GM18907 (cell line): ENCODE measurements at regions not wholly inside any gene's neighbourhood (a gene's known extent, or its start where the extent isn't known, plus 50 kb on each side); places are given as distances from the start of the nearest gene placed in this dataset.

Experiments
- ATAC-seq: cut with Tn5 transposase; IDR thresholded peaks from one replicate; pipeline ENCODE4 v1.9.1; 2021; ENCODE audit warnings: mild to moderate bottlenecking, moderate library complexity; ENCODE audit not compliant: unreplicated experiment

GRCh38 chr1:222046684-222047263, 304.9 kb upstream of the DUSP10 start:
- ATAC-seq: no peak

GRCh38 chr1:222045786-222046185, 303.9 kb upstream of the DUSP10 start:
- ATAC-seq: no peak

- ATAC-seq: no peak
These were observed 303.3 kb upstream of the DUSP10 start for GRCh38 chr1:222045236-222045635.

- ATAC-seq: no peak
These were observed 301.8 kb upstream of the DUSP10 start for GRCh38 chr1:222043444-222044292.

- no peak for ATAC-seq
These were observed 300.2 kb upstream of the DUSP10 start for GRCh38 chr1:222042120-222042519.

GRCh38 chr1:222040955-222041354, 299.1 kb upstream of the DUSP10 start:
- no peak for ATAC-seq

- no peak for ATAC-seq
These were observed 298.4 kb upstream of the DUSP10 start for GRCh38 chr1:222040121-222040805.

GRCh38 chr1:222038971-222039370, 297.1 kb upstream of the DUSP10 start:
- ATAC-seq: no peak

- ATAC-seq: no peak
These were observed 295.8 kb upstream of the DUSP10 start for GRCh38 chr1:222037720-222038119.

GRCh38 chr1:222034790-222035189, 292.9 kb upstream of the DUSP10 start:
- ATAC-seq: no peak

- ATAC-seq: no peak
These were observed 291.6 kb upstream of the DUSP10 start for GRCh38 chr1:222033450-222033849.

GRCh38 chr1:222031318-222031717, 289.4 kb upstream of the DUSP10 start:
- no peak for ATAC-seq

- no peak for ATAC-seq
These were observed 286.8 kb upstream of the DUSP10 start for GRCh38 chr1:222028676-222029075.

GRCh38 chr1:222028116-222028515, 286.2 kb upstream of the DUSP10 start:
- ATAC-seq: no peak

GRCh38 chr1:222026280-222026679, 284.4 kb upstream of the DUSP10 start:
- ATAC-seq: no peak

GRCh38 chr1:222023025-222023424, 281.1 kb upstream of the DUSP10 start:
- ATAC-seq: no peak

- ATAC-seq: no peak
These were observed 279.2 kb upstream of the DUSP10 start for GRCh38 chr1:222021129-222021528.

GRCh38 chr1:222020553-222020952, 278.7 kb upstream of the DUSP10 start:
- no peak for ATAC-seq

GRCh38 chr1:222019029-222019428, 277.1 kb upstream of the DUSP10 start:
- no peak for ATAC-seq

- no peak for ATAC-seq
These were observed 276.2 kb upstream of the DUSP10 start for GRCh38 chr1:222018041-222018440.

GRCh38 chr1:222015686-222016085, 273.8 kb upstream of the DUSP10 start:
- no peak for ATAC-seq

GRCh38 chr1:222014001-222014400, 272.1 kb upstream of the DUSP10 start:
- ATAC-seq: no peak
